OCI-LY1 (cell line): ENCODE measurements at regions not wholly inside any gene's neighbourhood (a gene's known extent, or its start where the extent isn't known, plus 50 kb on each side); places are given as distances from the start of the nearest gene placed in this dataset.

ENCODE experiments used
- H2AFZ ChIP-seq: fragments of 200-600 bp; sonication (generic), shearing (Covaris generic); 2 replicates; pipeline ENCODE4 v1.6.0; 2014; ENCODE audit warnings: antibody characterized with exemption, mild to moderate bottlenecking, low read length
- H3F3A ChIP-seq: fragments of 200-600 bp; sonication (generic), shearing (Covaris generic); 2 replicates; pipeline ENCODE4 v1.6.0; 2014; ENCODE audit warnings: mild to moderate bottlenecking, antibody characterized with exemption, low read length, moderate library complexity; ENCODE audit not compliant: insufficient read depth
- H3K27ac ChIP-seq: fragments of 200-600 bp; sonication (generic); 2 replicates; pipeline ENCODE4 v1.5.1; 2014; ENCODE audit warnings: low read length, mixed run types, mild to moderate bottlenecking, low read depth; ENCODE audit not compliant: poor library complexity, severe bottlenecking
- H3K27me3 ChIP-seq: fragments of 200-600 bp; sonication (generic); 2 replicates; pipeline ENCODE4 v1.6.0; 2014; ENCODE audit warnings: antibody characterized with exemption, mild to moderate bottlenecking, low read length, moderate library complexity; ENCODE audit not compliant: insufficient read depth
- H3K36me3 ChIP-seq: fragments of 200-600 bp; sonication (generic); 2 replicates; pipeline ENCODE4 v1.6.1; 2014; ENCODE audit warnings: mild to moderate bottlenecking, antibody characterized with exemption, low read length, moderate library complexity, mixed read lengths; ENCODE audit not compliant: insufficient read depth
- H3K4me1 ChIP-seq: fragments of 200-600 bp; sonication (generic); 2 replicates; pipeline ENCODE4 v1.5.1; 2014; ENCODE audit warnings: mild to moderate bottlenecking, low read length, moderate library complexity; ENCODE audit not compliant: insufficient read depth, severe bottlenecking
- H3K4me2 ChIP-seq: fragments of 200-600 bp; sonication (generic), shearing (Covaris generic); 2 replicates; pipeline ENCODE4 v1.6.1; 2014; ENCODE audit warnings: low read length
- H3K4me3 ChIP-seq: fragments of 200-600 bp; sonication (generic); 2 replicates; pipeline ENCODE4 v1.5.1; 2014; ENCODE audit warnings: low read length, low read depth, mild to moderate bottlenecking, mixed read lengths; ENCODE audit not compliant: poor library complexity, severe bottlenecking
- H3K79me2 ChIP-seq: fragments of 200-600 bp; shearing (Covaris generic); 2 replicates; pipeline ENCODE4 v1.6.1; 2016; ENCODE audit warnings: mixed run types, low read length, mixed read lengths; ENCODE audit not compliant: insufficient read depth
- H3K9ac ChIP-seq: fragments of 200-600 bp; sonication (generic), shearing (Covaris generic); 2 replicates; pipeline ENCODE4 v1.6.1; 2014; ENCODE audit warnings: mild to moderate bottlenecking, low read length, mixed read lengths
- H3K9me2 ChIP-seq: fragments of 200-600 bp; sonication (generic), shearing (Covaris generic); 2 replicates; pipeline ENCODE4 v1.6.1; 2014; ENCODE audit warnings: low read depth, mild to moderate bottlenecking, low read length, mixed read lengths
- H3K9me3 ChIP-seq: fragments of 200-600 bp; shearing (Covaris generic); 2 replicates; pipeline ENCODE4 v1.6.1; 2014; ENCODE audit warnings: low read length, mixed read lengths
- H4K20me1 ChIP-seq: fragments of 200-600 bp; sonication (generic), shearing (Covaris generic); 2 replicates; pipeline ENCODE4 v1.6.0; 2016; ENCODE audit warnings: mild to moderate bottlenecking, low read length; ENCODE audit not compliant: insufficient read depth
- EZH2 ChIP-seq: fragments of 200-600 bp; sonication (generic), shearing (Covaris generic); IDR thresholded peaks from 2 replicates; pipeline ENCODE4 v1.8.0; 2017; ENCODE audit warnings: borderline replicate concordance, mixed run types, mild to moderate bottlenecking, antibody characterized with exemption, low read length, moderate library complexity, mixed read lengths
- TF ChIP-seq, protein P1 (sequence below): fragments of 200-600 bp; sonication (generic), shearing (Covaris generic); IDR thresholded peaks from 2 replicates; pipeline ENCODE4 v1.5.1; 2017; ENCODE audit warnings: mild to moderate bottlenecking, antibody characterized with exemption, low read length, moderate library complexity, mixed read lengths

DNA sequence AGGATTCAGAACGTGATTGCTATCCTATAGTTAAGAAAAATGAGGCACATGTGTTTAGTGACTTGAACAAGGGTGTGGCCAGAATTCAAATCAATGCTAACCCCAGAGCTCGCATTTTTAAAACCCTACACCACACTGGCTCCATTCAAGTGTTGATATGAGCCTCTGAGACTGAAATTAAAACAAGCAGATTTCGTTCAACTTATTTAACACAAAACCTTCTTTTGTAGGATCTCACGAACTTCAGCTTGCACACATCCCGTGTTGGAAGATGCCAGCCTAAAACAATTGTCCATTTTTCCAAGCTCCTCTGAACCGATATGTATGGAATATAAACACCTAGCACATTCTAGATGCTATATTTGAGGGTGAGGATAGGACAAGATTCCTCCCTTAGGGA is 231.0 kb upstream of the IRX5 start:
- Histone ChIP-seq H4K20me1 (no peaks in the 10 kb centered on the region), H3K4me2 (no peak overlapping the region), H3K27me3 (no peaks in the 10 kb centered on the region), H3K9me2 (no peaks in the 10 kb centered on the region), H3K4me1 (no peaks in the 10 kb centered on the region), H3K9me3 (no peaks in the 10 kb centered on the region), H3K9ac (no peak overlapping the region), H3K79me2 (no peaks in the 10 kb centered on the region), H2AFZ (no peak overlapping the region), H3F3A (no peaks in the 10 kb centered on the region), H3K36me3 (no peaks in the 10 kb centered on the region), H3K4me3 (no peak overlapping the region), H3K27ac (no peak overlapping the region)
- TF ChIP-seq, protein P1, sequence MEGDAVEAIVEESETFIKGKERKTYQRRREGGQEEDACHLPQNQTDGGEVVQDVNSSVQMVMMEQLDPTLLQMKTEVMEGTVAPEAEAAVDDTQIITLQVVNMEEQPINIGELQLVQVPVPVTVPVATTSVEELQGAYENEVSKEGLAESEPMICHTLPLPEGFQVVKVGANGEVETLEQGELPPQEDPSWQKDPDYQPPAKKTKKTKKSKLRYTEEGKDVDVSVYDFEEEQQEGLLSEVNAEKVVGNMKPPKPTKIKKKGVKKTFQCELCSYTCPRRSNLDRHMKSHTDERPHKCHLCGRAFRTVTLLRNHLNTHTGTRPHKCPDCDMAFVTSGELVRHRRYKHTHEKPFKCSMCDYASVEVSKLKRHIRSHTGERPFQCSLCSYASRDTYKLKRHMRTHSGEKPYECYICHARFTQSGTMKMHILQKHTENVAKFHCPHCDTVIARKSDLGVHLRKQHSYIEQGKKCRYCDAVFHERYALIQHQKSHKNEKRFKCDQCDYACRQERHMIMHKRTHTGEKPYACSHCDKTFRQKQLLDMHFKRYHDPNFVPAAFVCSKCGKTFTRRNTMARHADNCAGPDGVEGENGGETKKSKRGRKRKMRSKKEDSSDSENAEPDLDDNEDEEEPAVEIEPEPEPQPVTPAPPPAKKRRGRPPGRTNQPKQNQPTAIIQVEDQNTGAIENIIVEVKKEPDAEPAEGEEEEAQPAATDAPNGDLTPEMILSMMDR = no peak
- TF ChIP-seq EZH2 = no peak

DNA sequence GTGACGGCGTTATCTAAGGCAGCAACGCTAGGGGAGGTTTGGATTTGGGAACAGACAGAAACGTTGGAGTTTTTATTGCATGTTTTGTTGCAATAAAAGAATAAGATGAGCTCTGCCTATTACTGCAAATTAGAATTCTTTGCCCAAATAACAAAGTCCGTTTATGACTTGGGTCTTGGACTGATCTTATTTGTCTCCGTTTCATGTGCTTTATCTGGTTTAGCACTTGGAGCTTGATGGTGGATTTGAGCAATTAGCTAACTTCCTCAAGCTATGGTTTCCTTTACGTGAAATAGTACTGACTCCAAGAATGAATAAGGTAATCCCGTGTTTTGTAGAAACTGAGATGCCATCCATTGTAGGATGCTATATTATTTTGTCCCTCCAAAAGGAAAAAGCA is 233.0 kb upstream of the IRX5 start:
- no peaks in the 10 kb centered on the region for H3K9me2 ChIP-seq
- no peak overlapping the region for H3K4me3 ChIP-seq
- H3K4me1 ChIP-seq = no peaks in the 10 kb centered on the region
- no peak overlapping the region for H3K27ac ChIP-seq
- TF ChIP-seq, protein P1 = no peak
- no peak for TF ChIP-seq EZH2
- H3F3A ChIP-seq = no peaks in the 10 kb centered on the region
- H4K20me1 ChIP-seq = no peaks in the 10 kb centered on the region
- H3K9ac ChIP-seq = no peak overlapping the region
- H2AFZ ChIP-seq = no peak overlapping the region
- no peaks in the 10 kb centered on the region for H3K9me3 ChIP-seq
- H3K79me2 ChIP-seq = no peaks in the 10 kb centered on the region
- no peaks in the 10 kb centered on the region for H3K36me3 ChIP-seq
- no peaks in the 10 kb centered on the region for H3K27me3 ChIP-seq
- H3K4me2 ChIP-seq = no peak overlapping the region

DNA sequence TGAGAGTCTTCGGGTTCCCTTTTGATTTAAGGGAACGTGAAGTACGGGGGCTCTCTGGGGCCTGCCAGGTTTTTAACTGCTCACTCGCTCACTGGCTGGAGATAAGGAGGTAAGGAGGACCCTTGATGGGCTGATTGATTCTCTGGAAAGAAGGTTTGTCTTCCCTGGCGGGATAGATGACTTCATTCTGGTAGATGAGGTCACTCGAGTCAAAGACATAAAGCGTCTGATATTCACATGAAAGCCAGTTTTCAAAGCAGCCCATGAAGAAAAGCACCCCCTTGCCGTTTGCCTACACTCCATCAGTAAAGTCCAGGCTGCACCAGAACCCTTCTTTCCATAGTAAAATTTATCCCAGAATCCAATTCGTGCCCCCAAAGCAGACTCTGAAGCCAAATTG is 233.7 kb upstream of the IRX5 start:
- H3K4me2 ChIP-seq = no peak overlapping the region
- H3K79me2 ChIP-seq = no peaks in the 10 kb centered on the region
- H3K9me3 ChIP-seq = no peaks in the 10 kb centered on the region
- no peaks in the 10 kb centered on the region for H3K4me1 ChIP-seq
- H3K36me3 ChIP-seq = no peaks in the 10 kb centered on the region
- H3F3A ChIP-seq = no peaks in the 10 kb centered on the region
- no peak for TF ChIP-seq EZH2
- TF ChIP-seq, protein P1 = no peak
- H4K20me1 ChIP-seq = no peaks in the 10 kb centered on the region
- no peaks in the 10 kb centered on the region for H3K9me2 ChIP-seq
- no peaks in the 10 kb centered on the region for H3K27me3 ChIP-seq
- no peak overlapping the region for H2AFZ ChIP-seq
- H3K4me3 ChIP-seq = no peak overlapping the region
- no peak overlapping the region for H3K9ac ChIP-seq
- H3K27ac ChIP-seq = no peak overlapping the region
